ENCODE measurements at regions not wholly inside any gene's neighbourhood (a gene's known extent, or its start where the extent isn't known, plus 50 kb on each side); places are given as distances from the start of the nearest gene placed in this dataset.

DNA sequence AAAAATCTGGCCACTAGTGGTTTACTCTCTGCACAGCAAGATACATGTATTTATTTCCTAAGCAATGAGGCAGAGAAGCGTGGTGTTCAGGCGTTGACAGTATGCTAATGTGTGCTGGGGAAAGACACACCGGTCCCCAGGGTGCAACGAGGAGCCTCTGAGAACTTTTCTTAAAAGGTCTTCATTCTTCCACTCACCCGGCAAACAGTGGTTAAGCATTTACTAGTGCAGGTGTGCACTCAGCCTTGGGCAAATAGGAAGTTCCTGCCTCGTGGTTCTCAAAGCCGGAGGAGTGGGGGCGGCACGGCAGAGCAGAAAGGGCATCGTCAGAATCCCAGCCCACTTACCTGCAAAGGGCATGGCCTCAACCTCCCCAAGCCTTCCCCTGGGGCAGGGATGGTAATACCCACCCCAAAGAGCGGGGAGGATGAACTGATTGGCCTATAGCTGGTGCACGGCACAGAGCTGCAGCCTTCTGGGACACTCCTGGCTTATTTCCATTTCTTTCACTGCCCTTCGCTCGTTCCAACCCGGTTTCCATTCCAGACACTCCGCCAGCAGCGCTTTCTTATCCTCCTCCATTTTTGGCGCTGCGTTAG, 184.3 kb upstream of the CTBP2 start:
- ChIA-PET POLR2A (interaction anchor here (0.6 to 1.0 kb wide), 2 partner anchors 10 to 49 kb away, joined by 3 to 7 read pairs; no protein-coding TSS in a partner anchor), CTCF (ENCODE audit: unreplicated experiment) (no interaction called here)
- TF ChIP-seq, protein P1, sequence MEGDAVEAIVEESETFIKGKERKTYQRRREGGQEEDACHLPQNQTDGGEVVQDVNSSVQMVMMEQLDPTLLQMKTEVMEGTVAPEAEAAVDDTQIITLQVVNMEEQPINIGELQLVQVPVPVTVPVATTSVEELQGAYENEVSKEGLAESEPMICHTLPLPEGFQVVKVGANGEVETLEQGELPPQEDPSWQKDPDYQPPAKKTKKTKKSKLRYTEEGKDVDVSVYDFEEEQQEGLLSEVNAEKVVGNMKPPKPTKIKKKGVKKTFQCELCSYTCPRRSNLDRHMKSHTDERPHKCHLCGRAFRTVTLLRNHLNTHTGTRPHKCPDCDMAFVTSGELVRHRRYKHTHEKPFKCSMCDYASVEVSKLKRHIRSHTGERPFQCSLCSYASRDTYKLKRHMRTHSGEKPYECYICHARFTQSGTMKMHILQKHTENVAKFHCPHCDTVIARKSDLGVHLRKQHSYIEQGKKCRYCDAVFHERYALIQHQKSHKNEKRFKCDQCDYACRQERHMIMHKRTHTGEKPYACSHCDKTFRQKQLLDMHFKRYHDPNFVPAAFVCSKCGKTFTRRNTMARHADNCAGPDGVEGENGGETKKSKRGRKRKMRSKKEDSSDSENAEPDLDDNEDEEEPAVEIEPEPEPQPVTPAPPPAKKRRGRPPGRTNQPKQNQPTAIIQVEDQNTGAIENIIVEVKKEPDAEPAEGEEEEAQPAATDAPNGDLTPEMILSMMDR (conservative IDR thresholded peaks at IDR 0.05; ENCODE audit: low read length) = no peak
- TF ChIP-seq EZH2phosphoT487 (IDR thresholded peaks at IDR 0.05; ENCODE audit: borderline replicate concordance, low read depth, low read length) = no peak
- Histone ChIP-seq H3K27ac (ENCODE audit: low read depth, low read length, poor library complexity, severe bottlenecking) (no peak overlapping the region), H3K4me3 (ENCODE audit: low read depth, low read length, poor library complexity, severe bottlenecking) (no peak overlapping the region), H4K20me1 (ENCODE audit: insufficient read depth, low read length) (no peaks in the 10 kb centered on the region), H3K79me2 (ENCODE audit: insufficient read depth, low read depth, low read length) (no peaks in the 10 kb centered on the region), H3K36me3 (ENCODE audit: insufficient read depth, low read length) (no peaks in the 10 kb centered on the region), H3K4me1 (ENCODE audit: insufficient read depth, low read length, poor library complexity, severe bottlenecking) (no peaks in the 10 kb centered on the region), H3K9me2 (ENCODE audit: insufficient read depth, low read length) (no peaks in the 10 kb centered on the region), H3K4me2 (ENCODE audit: low read length) (no peak overlapping the region), H2AFZ (ENCODE audit: low read length) (no peak overlapping the region), H3K9me3 (ENCODE audit: low read length) (no peaks in the 10 kb centered on the region)
- BruUV-seq (replicated peaks) = no TSS peak
- intact Hi-C loops (cut with micrococcal nuclease; ENCODE audit: unreplicated experiment) = no loop called here
- DNase-seq (ENCODE audit: low spot score) = no peak

DNA sequence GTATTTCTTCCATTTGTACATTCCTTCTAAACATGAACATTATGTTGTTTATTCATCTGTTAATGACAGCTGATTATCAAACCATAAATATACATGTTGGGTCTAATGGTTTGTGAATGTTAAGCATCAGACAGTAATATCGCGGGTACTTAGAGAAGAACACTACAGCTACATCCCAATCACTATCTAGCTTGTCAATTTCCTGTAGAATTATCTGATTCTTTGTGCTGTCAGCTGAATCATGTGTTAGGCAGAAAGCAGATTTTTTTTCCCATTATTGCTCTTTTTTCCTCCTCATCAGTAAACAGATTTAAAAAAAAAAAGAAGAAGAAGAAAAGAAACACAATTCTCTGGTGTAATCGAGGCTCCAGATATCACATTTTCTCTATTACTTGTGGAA, 183.6 kb upstream of the CTBP2 start:
- BruUV-seq (replicated peaks) = no TSS peak

More for the DNA sequence above, 183.6 kb upstream of the CTBP2 start:
- Histone ChIP-seq H3K4me2 (ENCODE audit: low read length) (no peak overlapping the region), H3K79me2 (ENCODE audit: insufficient read depth, low read depth, low read length) (no peaks in the 10 kb centered on the region), H3K9me3 (ENCODE audit: low read length) (no peaks in the 10 kb centered on the region), H2AFZ (ENCODE audit: low read length) (no peak overlapping the region), H3K27ac (ENCODE audit: low read depth, low read length, poor library complexity, severe bottlenecking) (no peak overlapping the region), H4K20me1 (ENCODE audit: insufficient read depth, low read length) (no peaks in the 10 kb centered on the region), H3K36me3 (ENCODE audit: insufficient read depth, low read length) (no peaks in the 10 kb centered on the region), H3K4me1 (ENCODE audit: insufficient read depth, low read length, poor library complexity, severe bottlenecking) (no peaks in the 10 kb centered on the region), H3K4me3 (ENCODE audit: low read depth, low read length, poor library complexity, severe bottlenecking) (no peak overlapping the region), H3K9me2 (ENCODE audit: insufficient read depth, low read length) (no peaks in the 10 kb centered on the region)
- ChIA-PET CTCF (ENCODE audit: unreplicated experiment) (no interaction called here), POLR2A (interaction anchor here (0.5 to 0.7 kb wide), 4 partner anchors 19 to 1719 kb away, joined by 3 read pairs; no protein-coding TSS in a partner anchor)
- intact Hi-C loops (cut with micrococcal nuclease; ENCODE audit: unreplicated experiment) = loop anchor here (1.0 kb wide), 1 partner anchor 296 kb away; no protein-coding TSS in a partner anchor
- TF ChIP-seq EZH2phosphoT487 (IDR thresholded peaks at IDR 0.05; ENCODE audit: borderline replicate concordance, low read depth, low read length) = no peak
- TF ChIP-seq, protein P1 (conservative IDR thresholded peaks at IDR 0.05; ENCODE audit: low read length) = no peak
- no peak for DNase-seq (ENCODE audit: low spot score)

Measured in OCI-LY7 (cell line).